HepG2 (cell line): ENCODE measurements at regions not wholly inside any gene's neighbourhood (a gene's known extent, or its start where the extent isn't known, plus 50 kb on each side); places are given as distances from the start of the nearest gene placed in this dataset.

Experiments used
- ATAC-seq: fragments of 200-7000 bp; cut with Tn5 transposase; 3 replicates; pipeline ENCODE4 v1.9.1; 2020; ENCODE audit warnings: mild to moderate bottlenecking, moderate library complexity
- BruUV-seq: library from RNA; stranded (reverse); fragments of 400-500 nt; replicated peaks from 2 replicates; lab custom pipeline; 2021; lab: Mats Ljungman, UMichigan
- CTCF ChIA-PET: fragments of 300-600 bp; formaldehyde crosslinking; extraction: SDS; loops from one replicate; lab custom pipeline; 2021; ENCODE audit warnings: low total read pairs, inconsistent platforms, low intra/inter-chr PET ratio; lab: Yijun Ruan, JAX
- POLR2A ChIA-PET: fragments of 350-600 bp; sonication (Branson Sonifier 250); formaldehyde crosslinking; loops from one replicate; lab custom pipeline; 2020; ENCODE audit warnings: antibody characterized with exemption, inconsistent platforms; lab: Yijun Ruan, JAX
- DNase-seq: peaks from one replicate; pipeline ENCODE4 v3.0.0-alpha.2; 2015; ENCODE audit warnings: low spot score
- FAIRE-seq: peaks from 3 replicates; lab custom pipeline; 2011; peaks lifted over from hg19 to GRCh38; lab: Jason Lieb, UNC
- H2AFZ ChIP-seq: one replicate; pipeline ENCODE4 v1.6.1; 2011; ENCODE audit warnings: low read length, inconsistent platforms
- H3K27ac ChIP-seq: fragments of 300-600 bp; 3 replicates; pipeline ENCODE4 v1.8.0; 2011; ENCODE audit warnings: mixed run types, mild to moderate bottlenecking, mixed read lengths, low read length, inconsistent platforms; ENCODE audit not compliant: insufficient read depth; ENCODE audit errors: extremely low read length
- H3K27me3 ChIP-seq, 2 experiments: fragments of 200-600 bp in 1 of 2; 2 replicates in 1 of 2; 3 replicates in 1 of 2; pipeline versions ENCODE4 v1.6.0 to v1.8.0; 2011; ENCODE audit warnings: low read length in 2 of 2, mild to moderate bottlenecking in 2 of 2, moderate library complexity in 2 of 2, inconsistent platforms in 1 of 2; ENCODE audit not compliant: insufficient read depth in 2 of 2, control insufficient read depth in 1 of 2
- H3K36me3 ChIP-seq, 2 experiments: fragments of 200-600 bp in 1 of 2; replicated peaks in 1 of 2; 2 replicates in 1 of 2; 3 replicates in 1 of 2; pipeline versions ENCODE4 v1.5.1 to v1.8.0; 2011; ENCODE audit warnings: low read length in 2 of 2, inconsistent platforms in 1 of 2; ENCODE audit not compliant: insufficient read depth in 2 of 2, control insufficient read depth in 1 of 2
- H3K4me1 ChIP-seq: 2 replicates; pipeline ENCODE4 v1.5.1; 2012; ENCODE audit warnings: low read length, inconsistent platforms; ENCODE audit not compliant: insufficient read depth
- H3K4me2 ChIP-seq: 2 replicates; pipeline ENCODE4 v1.6.0; 2011; ENCODE audit warnings: low read depth, low read length, inconsistent platforms
- H3K4me3 ChIP-seq, 3 experiments: fragments of 200-600 bp in 1 of 3; sonication (generic), shearing (Covaris generic) in 1 of 3; replicated peaks in 1 of 3; 2 replicates each; pipeline ENCODE4 v1.5.1; 2011 to 2016; ENCODE audit warnings: low read length in 3 of 3, inconsistent platforms in 2 of 3, low read depth in 2 of 3, mild to moderate bottlenecking in 2 of 3, control low read depth in 1 of 3, mixed read lengths in 1 of 3; ENCODE audit not compliant: insufficient read depth in 1 of 3
- H3K79me2 ChIP-seq: one replicate; pipeline ENCODE4 v1.6.1; 2011; ENCODE audit warnings: low read length, inconsistent platforms; ENCODE audit not compliant: insufficient read depth
- H3K9ac ChIP-seq: 2 replicates; pipeline ENCODE4 v1.6.0; 2011; ENCODE audit warnings: mild to moderate bottlenecking, low read depth, low read length, inconsistent platforms; ENCODE audit not compliant: insufficient read depth
- H3K9me3 ChIP-seq: 2 replicates; pipeline ENCODE4 v1.5.1; 2012; ENCODE audit warnings: mild to moderate bottlenecking, low read length
- H4K20me1 ChIP-seq: 2 replicates; pipeline ENCODE4 v1.6.0; 2011; ENCODE audit warnings: inconsistent platforms, mild to moderate bottlenecking, low read length, moderate library complexity; ENCODE audit not compliant: insufficient read depth
- ARID4A ChIP-seq: sonication (generic); formaldehyde crosslinking; IDR thresholded peaks from 2 replicates; pipeline ENCODE4 v1.5.0; 2020; ENCODE audit warnings: mild to moderate bottlenecking, missing genetic modification reagents, borderline replicate concordance
- MTF1 ChIP-seq: sonication (generic); formaldehyde crosslinking; IDR thresholded peaks from 2 replicates; pipeline ENCODE4 v1.5.0; 2020; ENCODE audit warnings: missing genetic modification reagents
- NAIF1 ChIP-seq: sonication (generic); formaldehyde crosslinking; IDR thresholded peaks from 2 replicates; pipeline ENCODE4 v1.5.0; 2020; ENCODE audit warnings: mild to moderate bottlenecking, missing genetic modification reagents, borderline replicate concordance
- ZIK1 ChIP-seq: sonication (generic); formaldehyde crosslinking; IDR thresholded peaks from 2 replicates; pipeline ENCODE4 v1.5.0; 2020; ENCODE audit warnings: mild to moderate bottlenecking, low read depth, missing genetic modification reagents, borderline replicate concordance
- ZMYM2 ChIP-seq: sonication (generic); formaldehyde crosslinking; IDR thresholded peaks from 2 replicates; pipeline ENCODE4 v1.8.0; 2022; ENCODE audit warnings: mild to moderate bottlenecking, missing genetic modification reagents
- ZNF33A ChIP-seq: sonication (generic); formaldehyde crosslinking; IDR thresholded peaks from 2 replicates; pipeline ENCODE4 v1.5.1; 2020; ENCODE audit warnings: missing genetic modification reagents, mild to moderate bottlenecking, moderate library complexity, borderline replicate concordance
- ZNF616 ChIP-seq: sonication (generic); formaldehyde crosslinking; IDR thresholded peaks from 2 replicates; pipeline ENCODE4 v1.5.0; 2020; ENCODE audit warnings: low read depth, mild to moderate bottlenecking, missing genetic modification reagents
- ZNF691 ChIP-seq: sonication (generic); formaldehyde crosslinking; IDR thresholded peaks from 2 replicates; pipeline ENCODE4 v1.4.0; 2020; ENCODE audit warnings: missing genetic modification reagents, low read depth, mild to moderate bottlenecking, borderline replicate concordance
- ZNF839 ChIP-seq: sonication (generic); formaldehyde crosslinking; IDR thresholded peaks from 2 replicates; pipeline ENCODE4 v1.4.0; 2020; ENCODE audit warnings: missing genetic modification reagents, mild to moderate bottlenecking, borderline replicate concordance
- WGBS: methylation state at CpG from one replicate; pipeline ENCODE4 v1.1.6; 2017; ENCODE audit warnings: low lambda C conversion rate; 5-methylcytosine and 5-hydroxymethylcytosine counted together
- in situ Hi-C: cut with HindIII; loops from 2 replicates; pipeline ENCODE4 v1.10.0; 2017; ENCODE audit warnings: low pct_unique_long_range_greater_than_20kb; ENCODE audit not compliant: extremely low pct_ligation_motif_present
- intact Hi-C: fragments of 100-400 bp; cut with micrococcal nuclease; formaldehyde crosslinking; loops from one replicate; pipeline ENCODE4 v1.10.0; 2022; ENCODE audit not compliant: unreplicated experiment

GRCh38 chr18:41009926-41010325 is 945.1 kb upstream of the PIK3C3 start:
- in situ Hi-C loops = no loop called here
- DNase-seq (no peak), ATAC-seq (no peak), FAIRE-seq (no peak)
- H4K20me1 ChIP-seq = no peaks in the 10 kb centered on the region
- ChIA-PET CTCF (no interaction called here), POLR2A (no interaction called here)
- no peaks in the 10 kb centered on the region for H3K36me3 ChIP-seq
- no peak overlapping the region for H3K4me2 ChIP-seq
- no peaks in the 10 kb centered on the region for H3K27me3 ChIP-seq
- H3K9ac ChIP-seq = no peak overlapping the region
- H3K4me1 ChIP-seq = no peaks in the 10 kb centered on the region
- no peaks in the 10 kb centered on the region for H3K9me3 ChIP-seq
- H3K4me3 ChIP-seq = no peak overlapping the region
- no TSS peak for BruUV-seq
- TF ChIP-seq ZIK1 (no peak), NAIF1 (CRISPR knock-in tag) (no peak), ZNF616 (no peak)
- H3K27ac ChIP-seq = no peak overlapping the region
- WGBS = 16% methylated on average over 6 of the region's 6 CpGs
- intact Hi-C loops = no loop called here
- no peak overlapping the region for H2AFZ ChIP-seq
- H3K79me2 ChIP-seq = no peaks in the 10 kb centered on the region

GRCh38 chr18:41004324-41004723 is 950.7 kb upstream of the PIK3C3 start:
- Histone ChIP-seq H3K4me3 (no peak overlapping the region), H3K9me3 (no peaks in the 10 kb centered on the region), H2AFZ (no peak overlapping the region), H3K4me2 (no peak overlapping the region), H3K27me3 (no peaks in the 10 kb centered on the region), H3K36me3 (no peaks in the 10 kb centered on the region), H3K4me1 (no peaks in the 10 kb centered on the region), H4K20me1 (no peaks in the 10 kb centered on the region), H3K27ac (no peak overlapping the region), H3K79me2 (no peaks in the 10 kb centered on the region), H3K9ac (no peak overlapping the region)
- CTCF ChIA-PET = no interaction called here
- in situ Hi-C loops = no loop called here
- 28% methylated on average over 3 of the region's 3 CpGs for WGBS
- TF ChIP-seq ZNF33A = no peak
- TF ChIP-seq MTF1 (CRISPR knock-in tag) = no peak
- no peak for TF ChIP-seq ZMYM2 (CRISPR knock-in tag)
- TF ChIP-seq ZNF691 (CRISPR knock-in tag) = no peak
- TF ChIP-seq ZNF839 = no peak
- TF ChIP-seq ARID4A (CRISPR knock-in tag) = no peak
- FAIRE-seq (no peak), DNase-seq (no peak), ATAC-seq (no peak)
- POLR2A ChIA-PET = no interaction called here
- no TSS peak for BruUV-seq
- intact Hi-C loops = no loop called here
